B cell (primary cell): ENCODE measurements at regions not wholly inside any gene's neighbourhood (a gene's known extent, or its start where the extent isn't known, plus 50 kb on each side); places are given as distances from the start of the nearest gene placed in this dataset.

Experiments used
- ATAC-seq: fragments of 200-7000 bp; cut with Tn5 transposase; one replicate; pipeline ENCODE4 v1.10.0; 2021; ENCODE audit warnings: low read depth, mild to moderate bottlenecking, moderate number of reproducible peaks, moderate library complexity
- CTCF ChIA-PET: fragments of 350-600 bp; sonication (Branson Sonifier 250); formaldehyde crosslinking; loops from one replicate; lab custom pipeline; 2021; ENCODE audit warnings: antibody characterized with exemption, inconsistent platforms; lab: Charles Lee
- POLR2A ChIA-PET: fragments of 350-600 bp; sonication (Branson Sonifier 250); formaldehyde crosslinking; loops from one replicate; lab custom pipeline; 2021; ENCODE audit warnings: antibody characterized with exemption; lab: Charles Lee
- DNase-seq: peaks from one replicate; pipeline ENCODE4 v3.0.0; 2013
- H2AFZ ChIP-seq: 2 replicates; pipeline ENCODE4 v1.6.1; 2012; ENCODE audit warnings: mild to moderate bottlenecking, low read depth, low read length; ENCODE audit not compliant: insufficient read depth, poor library complexity, severe bottlenecking
- H3K27ac ChIP-seq, 2 donors: 1 replicate in 1 of 2; 2 replicates in 1 of 2; pipeline ENCODE4 v1.5.1; 2012 to 2013; ENCODE audit warnings: low read length in 2 of 2, mild to moderate bottlenecking in 2 of 2, moderate library complexity in 1 of 2
- H3K27me3 ChIP-seq, 4 experiments: fragments of 200-600 bp in 1 of 4; sonication (generic) in 1 of 4; replicated peaks in 1 of 4; 1 replicate in 2 of 4; 2 replicates in 2 of 4; pipeline versions ENCODE4 v1.6.1 to v1.7.0; 2013 to 2016; ENCODE audit warnings: low read length in 3 of 4, mild to moderate bottlenecking in 2 of 4, mixed read lengths in 1 of 4, moderate library complexity in 1 of 4; ENCODE audit not compliant: insufficient read depth in 4 of 4, control insufficient read depth in 3 of 4; ENCODE audit errors: control extremely low read depth in 1 of 4
- H3K36me3 ChIP-seq, 2 experiments: replicated peaks in 1 of 2; 1 replicate in 1 of 2; 2 replicates in 1 of 2; pipeline versions ENCODE4 v1.6.1 to v1.7.1; 2013; ENCODE audit warnings: low read length in 1 of 2; ENCODE audit not compliant: insufficient read depth in 2 of 2, control insufficient read depth in 1 of 2; ENCODE audit errors: control extremely low read depth in 1 of 2, extremely low read depth in 1 of 2
- H3K4me1 ChIP-seq, 2 donors: fragments of 200-600 bp in 1 of 2; sonication (generic) in 1 of 2; 1 replicate in 1 of 2; 2 replicates in 1 of 2; pipeline versions ENCODE4 v1.5.1 to v1.6.1; 2013 to 2017; ENCODE audit warnings: low read length in 2 of 2; ENCODE audit not compliant: control insufficient read depth in 2 of 2, insufficient read depth in 2 of 2
- H3K4me2 ChIP-seq: replicated peaks from 2 replicates; pipeline ENCODE3; 2012; ENCODE audit warnings: mild to moderate bottlenecking, low read depth, low read length; ENCODE audit not compliant: poor library complexity, severe bottlenecking
- H3K4me3 ChIP-seq, 5 experiments: fragments of 200-600 bp in 1 of 5; sonication (generic) in 1 of 5; 1 replicate in 3 of 5; 2 replicates in 2 of 5; pipeline versions ENCODE4 v1.5.1 to v1.7.0; 2011 to 2016; ENCODE audit warnings: low read length in 4 of 5, mild to moderate bottlenecking in 4 of 5, low read depth in 2 of 5, control low read depth in 1 of 5, moderate library complexity in 1 of 5; ENCODE audit not compliant: insufficient read depth in 1 of 5; ENCODE audit errors: control extremely low read depth in 1 of 5, extremely low read depth in 1 of 5
- H3K79me2 ChIP-seq: fragments of 200-600 bp; sonication (generic); one replicate; pipeline ENCODE4 v1.6.0; 2016; ENCODE audit warnings: low read length; ENCODE audit not compliant: control insufficient read depth, insufficient read depth
- H3K9ac ChIP-seq: fragments of 200-600 bp; sonication (generic); 2 replicates; pipeline ENCODE4 v1.6.1; 2017; ENCODE audit warnings: mild to moderate bottlenecking, low read length, moderate library complexity
- H3K9me3 ChIP-seq, 3 donors: one replicate each; pipeline versions ENCODE4 v1.6.1 to v1.7.1; 2013; ENCODE audit warnings: low read length in 2 of 3; ENCODE audit not compliant: control insufficient read depth in 2 of 3, insufficient read depth in 1 of 3; ENCODE audit errors: control extremely low read depth in 1 of 3
- H4K20me1 ChIP-seq: 2 replicates; pipeline ENCODE4 v1.6.0; 2012; ENCODE audit warnings: mild to moderate bottlenecking, low read length; ENCODE audit not compliant: insufficient read depth, control insufficient read depth, poor library complexity, severe bottlenecking
- H3K27ac Mint-ChIP-seq: one replicate; pipeline ENCODE4 v1.8.0; 2021; ENCODE audit warnings: mixed read lengths
- H3K27me3 Mint-ChIP-seq: one replicate; pipeline ENCODE4 v1.8.0; 2021; ENCODE audit warnings: mixed read lengths
- H3K4me1 Mint-ChIP-seq: one replicate; pipeline ENCODE4 v1.8.0; 2021; ENCODE audit warnings: mixed read lengths
- H3K4me3 Mint-ChIP-seq: one replicate; pipeline ENCODE4 v1.8.0; 2021; ENCODE audit warnings: mixed read lengths
- H3K9me3 Mint-ChIP-seq: one replicate; pipeline ENCODE4 v1.8.0; 2022; ENCODE audit warnings: mixed read lengths; ENCODE audit not compliant: insufficient read depth
- EZH2 ChIP-seq: IDR thresholded peaks from 2 replicates; pipeline ENCODE4 v1.6.1; 2012; ENCODE audit warnings: borderline replicate concordance, low read depth, mild to moderate bottlenecking, moderate library complexity, low read length; ENCODE audit not compliant: insufficient read depth, poor library complexity, severe bottlenecking
- WGBS: methylation state at CpG from one replicate; pipeline ENCODE4 v1.1.5; 2013; ENCODE audit warnings: missing lambda C conversion rate; ENCODE audit not compliant: insufficient coverage; 5-methylcytosine and 5-hydroxymethylcytosine counted together
- intact Hi-C: fragments of 100-400 bp; cut with micrococcal nuclease; formaldehyde crosslinking; loops from one replicate; pipeline ENCODE4 v1.10.0; 2022
- TF ChIP-seq, protein P1 (sequence below): fragments of 200-600 bp; IDR thresholded peaks from one replicate; pipeline ENCODE4 v1.8.0; 2022; ENCODE audit warnings: antibody characterized with exemption, mild to moderate bottlenecking

DNA sequence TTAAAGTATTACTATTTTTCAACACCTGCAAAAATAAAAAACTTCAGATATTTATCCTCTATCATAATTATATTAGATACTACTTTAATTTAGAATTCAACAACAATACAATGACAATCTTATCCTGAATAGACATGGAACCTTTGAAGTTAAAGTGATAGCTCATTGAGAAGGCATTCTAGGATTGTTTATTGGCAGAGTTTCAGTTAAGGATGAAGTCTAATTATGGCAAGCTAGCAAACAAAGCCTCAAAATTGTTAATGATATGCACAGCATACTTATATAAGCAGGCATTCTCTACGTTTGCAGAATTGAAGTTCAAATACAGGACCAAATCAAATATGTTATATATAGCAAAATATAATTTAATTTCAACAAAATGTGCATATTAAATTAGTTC lies 91.2 kb upstream of the ABI3BP start:
- no peaks in the 10 kb centered on the region for H3K79me2 ChIP-seq
- Mint-ChIP-seq H3K4me1 (no peaks in the 10 kb centered on the region), H3K4me3 (no peak overlapping the region), H3K27ac (no peak overlapping the region), H3K27me3 (peaks cover 3% of the 10 kb centered on the region), H3K9me3 (no peaks in the 10 kb centered on the region)
- no peaks in the 10 kb centered on the region for H3K36me3 ChIP-seq
- no peak for TF ChIP-seq EZH2
- TF ChIP-seq, protein P1, sequence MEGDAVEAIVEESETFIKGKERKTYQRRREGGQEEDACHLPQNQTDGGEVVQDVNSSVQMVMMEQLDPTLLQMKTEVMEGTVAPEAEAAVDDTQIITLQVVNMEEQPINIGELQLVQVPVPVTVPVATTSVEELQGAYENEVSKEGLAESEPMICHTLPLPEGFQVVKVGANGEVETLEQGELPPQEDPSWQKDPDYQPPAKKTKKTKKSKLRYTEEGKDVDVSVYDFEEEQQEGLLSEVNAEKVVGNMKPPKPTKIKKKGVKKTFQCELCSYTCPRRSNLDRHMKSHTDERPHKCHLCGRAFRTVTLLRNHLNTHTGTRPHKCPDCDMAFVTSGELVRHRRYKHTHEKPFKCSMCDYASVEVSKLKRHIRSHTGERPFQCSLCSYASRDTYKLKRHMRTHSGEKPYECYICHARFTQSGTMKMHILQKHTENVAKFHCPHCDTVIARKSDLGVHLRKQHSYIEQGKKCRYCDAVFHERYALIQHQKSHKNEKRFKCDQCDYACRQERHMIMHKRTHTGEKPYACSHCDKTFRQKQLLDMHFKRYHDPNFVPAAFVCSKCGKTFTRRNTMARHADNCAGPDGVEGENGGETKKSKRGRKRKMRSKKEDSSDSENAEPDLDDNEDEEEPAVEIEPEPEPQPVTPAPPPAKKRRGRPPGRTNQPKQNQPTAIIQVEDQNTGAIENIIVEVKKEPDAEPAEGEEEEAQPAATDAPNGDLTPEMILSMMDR: no peak
- no peak overlapping the region for H2AFZ ChIP-seq
- no peaks in the 10 kb centered on the region for H3K27me3 ChIP-seq
- no peak overlapping the region for H3K4me3 ChIP-seq
- no peak overlapping the region for H3K27ac ChIP-seq
- CTCF ChIA-PET: no interaction called here
- DNase-seq (no peak), ATAC-seq (no peak)
- no peaks in the 10 kb centered on the region for H3K4me1 ChIP-seq
- intact Hi-C loops: no loop called here
- WGBS: no CpG with 5 or more reads among the region's 1 CpG
- POLR2A ChIA-PET: no interaction called here
- H4K20me1 ChIP-seq: no peaks in the 10 kb centered on the region
- H3K9me3 ChIP-seq: no peaks in the 10 kb centered on the region
- no peak overlapping the region for H3K4me2 ChIP-seq
- no peak overlapping the region for H3K9ac ChIP-seq

DNA sequence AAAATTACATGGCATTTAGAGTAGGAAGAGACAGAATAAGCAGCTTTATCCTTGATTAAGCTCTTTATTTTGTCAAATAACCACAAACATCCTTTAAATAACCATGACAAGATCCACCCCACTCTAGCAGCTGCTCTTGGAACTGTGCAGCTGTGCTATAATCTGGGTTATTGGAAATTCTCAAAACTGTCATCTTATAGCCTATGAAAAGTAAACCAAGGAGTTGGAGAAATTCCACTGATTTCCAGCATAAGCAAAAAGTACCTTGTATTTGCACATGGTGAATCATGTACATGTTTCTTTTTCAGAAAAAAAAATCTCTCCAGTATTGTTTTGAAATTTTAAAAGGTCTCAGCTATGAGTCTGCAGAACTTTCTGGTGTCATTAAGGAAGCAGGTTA lies 88.8 kb upstream of the ABI3BP start:
- H3K9me3 Mint-ChIP-seq: no peaks in the 10 kb centered on the region
- no peak overlapping the region for H3K27ac Mint-ChIP-seq
- peaks cover 2% of the 10 kb centered on the region for H3K27me3 Mint-ChIP-seq
- ATAC-seq: no peak
- DNase-seq: no peak
- Histone ChIP-seq H3K4me2 (no peak overlapping the region), H3K4me1 (no peaks in the 10 kb centered on the region), H3K27ac (no peak overlapping the region), H3K79me2 (no peaks in the 10 kb centered on the region), H3K27me3 (no peaks in the 10 kb centered on the region), H3K36me3 (no peaks in the 10 kb centered on the region), H2AFZ (no peak overlapping the region), H3K4me3 (no peak overlapping the region), H3K9me3 (no peaks in the 10 kb centered on the region), H3K9ac (no peak overlapping the region), H4K20me1 (no peaks in the 10 kb centered on the region)
- no peaks in the 10 kb centered on the region for H3K4me1 Mint-ChIP-seq
- TF ChIP-seq, protein P1: no peak
- no peak for TF ChIP-seq EZH2
- POLR2A ChIA-PET: no interaction called here
- CTCF ChIA-PET: no interaction called here
- H3K4me3 Mint-ChIP-seq: no peak overlapping the region
- intact Hi-C loops: no loop called here
